ENCODE measurements at regions not wholly inside any gene's neighbourhood (a gene's known extent, or its start where the extent isn't known, plus 50 kb on each side); places are given as distances from the start of the nearest gene placed in this dataset.

DNA sequence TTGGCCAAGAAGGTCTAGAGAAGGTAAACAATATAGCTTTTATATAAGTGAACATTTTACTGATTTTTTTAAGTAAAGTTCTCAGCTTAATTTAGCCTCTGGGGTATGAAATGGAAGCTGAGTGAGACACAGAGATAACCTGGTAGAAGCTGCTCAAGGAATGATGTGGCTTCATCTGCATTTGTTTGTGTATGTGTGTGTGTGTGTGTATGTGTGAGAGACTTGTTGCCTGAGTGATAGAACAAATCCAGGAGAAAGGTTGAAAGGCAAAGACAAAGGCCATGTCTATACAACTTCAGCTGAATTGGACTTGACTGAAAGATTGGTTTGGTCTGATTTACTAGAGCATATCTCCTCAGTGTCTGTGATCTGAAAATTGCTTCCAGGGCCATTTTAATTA lies 63.6 kb downstream of the PCDH7 start:
- DNase-seq (ENCODE audit: insufficient read length) (no peak), FAIRE-seq (no peak)
- TF ChIP-seq TAF1 (IDR thresholded peaks at IDR 0.05; ENCODE audit: borderline replicate concordance, low read depth, low read length) (no peak), POLR2A (IDR thresholded peaks at IDR 0.05; ENCODE audit: low read depth, low read length) (no peak), POLR2AphosphoS5 (IDR thresholded peaks at IDR 0.05; ENCODE audit: low read depth, low read length) (no peak)

DNA sequence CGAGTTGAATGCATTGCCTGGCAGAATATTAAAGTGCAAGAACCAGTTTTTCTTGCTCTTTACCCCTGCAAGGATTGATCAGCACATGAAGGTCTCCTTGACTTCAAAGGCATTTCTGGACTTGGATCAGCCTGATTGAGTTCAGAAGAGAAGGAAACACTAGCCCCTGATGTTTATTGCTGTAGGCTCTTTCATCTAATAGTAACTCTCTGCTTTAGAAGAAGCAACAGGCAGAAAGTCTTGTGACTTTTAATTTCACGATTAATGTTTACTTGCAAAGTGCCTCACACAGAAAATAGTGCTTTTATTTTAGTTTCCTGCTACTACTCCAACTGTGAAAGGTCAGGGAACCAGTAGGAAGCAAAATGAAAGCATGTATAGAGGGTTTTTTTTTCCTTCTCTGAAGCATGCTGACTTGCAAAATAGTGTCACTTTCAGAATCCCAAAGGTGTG lies 69.1 kb downstream of the PCDH7 start:
- TF ChIP-seq POLR2AphosphoS5 (IDR thresholded peaks at IDR 0.05; ENCODE audit: low read depth, low read length), result no peak
- TF ChIP-seq POLR2A (IDR thresholded peaks at IDR 0.05; ENCODE audit: low read depth, low read length), result no peak
- TF ChIP-seq TAF1 (IDR thresholded peaks at IDR 0.05; ENCODE audit: borderline replicate concordance, low read depth, low read length), result no peak
- DNase-seq (ENCODE audit: insufficient read length) (no peak), FAIRE-seq (no peak)

DNA sequence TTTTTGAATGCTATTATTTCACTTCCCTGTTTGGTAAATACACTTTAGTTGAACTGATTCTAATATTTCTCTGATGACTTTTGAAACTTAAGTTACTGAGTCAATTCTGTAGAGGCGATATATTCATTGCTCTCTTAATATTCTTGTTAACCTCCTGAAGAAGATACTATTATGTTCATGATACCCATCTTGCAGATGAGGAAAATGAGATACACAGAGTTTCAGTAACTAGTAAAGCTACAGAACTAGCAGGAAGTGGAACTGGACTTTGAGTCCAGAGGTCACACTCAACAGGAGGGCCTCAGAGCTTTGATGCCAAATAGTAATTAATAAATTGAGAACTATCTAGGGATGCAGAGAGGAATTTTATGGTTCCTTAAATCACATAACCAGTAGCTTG lies 70.0 kb downstream of the PCDH7 start:
- no peak for FAIRE-seq
- DNase-seq (ENCODE audit: insufficient read length), result no peak
- TF ChIP-seq TAF1 (IDR thresholded peaks at IDR 0.05; ENCODE audit: borderline replicate concordance, low read depth, low read length) (no peak), POLR2A (IDR thresholded peaks at IDR 0.05; ENCODE audit: low read depth, low read length) (no peak), POLR2AphosphoS5 (IDR thresholded peaks at IDR 0.05; ENCODE audit: low read depth, low read length) (no peak)

DNA sequence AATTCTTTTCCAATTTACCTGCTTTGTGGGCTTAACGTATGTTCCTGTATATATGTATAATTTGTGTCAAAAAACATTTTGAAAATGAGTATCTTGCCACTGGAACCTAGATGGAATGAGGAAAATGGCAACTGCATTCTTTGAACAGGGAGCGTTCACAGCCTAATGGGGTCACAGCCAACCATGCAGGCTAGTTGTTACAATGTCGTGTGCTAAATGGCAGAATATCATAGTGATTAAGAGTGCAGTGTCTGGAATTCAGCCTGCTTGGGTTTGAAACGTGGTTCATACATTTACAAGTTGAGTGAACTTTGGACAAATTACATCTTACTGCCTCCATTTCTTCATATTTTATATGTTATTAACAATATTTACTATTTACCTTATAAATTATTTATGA lies 70.8 kb downstream of the PCDH7 start:
- TF ChIP-seq POLR2A (IDR thresholded peaks at IDR 0.05; ENCODE audit: low read depth, low read length) (no peak), POLR2AphosphoS5 (IDR thresholded peaks at IDR 0.05; ENCODE audit: low read depth, low read length) (no peak), TAF1 (IDR thresholded peaks at IDR 0.05; ENCODE audit: borderline replicate concordance, low read depth, low read length) (no peak)
- no peak for DNase-seq (ENCODE audit: insufficient read length)
- FAIRE-seq, result no peak

DNA sequence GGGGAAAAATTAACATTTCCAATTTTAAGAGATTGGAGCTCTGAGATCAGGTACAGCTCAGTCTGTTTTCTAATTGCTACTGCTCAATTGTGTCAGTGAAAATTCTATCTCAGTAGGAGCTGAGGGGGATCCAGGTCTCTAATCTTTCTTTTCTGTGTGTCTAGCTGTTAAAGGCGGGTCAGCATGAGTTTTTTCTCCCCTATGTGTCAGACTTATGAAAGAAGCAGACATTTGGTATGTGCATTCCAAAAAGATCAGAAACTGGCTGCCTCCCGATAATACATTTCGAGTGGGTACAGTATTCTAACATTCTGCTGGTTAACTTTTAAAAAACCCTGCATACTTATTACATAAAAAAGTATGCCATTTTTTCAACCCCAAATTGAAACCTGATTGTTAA lies 72.4 kb downstream of the PCDH7 start:
- no peak for DNase-seq (ENCODE audit: insufficient read length)
- TF ChIP-seq POLR2A (IDR thresholded peaks at IDR 0.05; ENCODE audit: low read depth, low read length) (no peak), POLR2AphosphoS5 (IDR thresholded peaks at IDR 0.05; ENCODE audit: low read depth, low read length) (no peak), TAF1 (IDR thresholded peaks at IDR 0.05; ENCODE audit: borderline replicate concordance, low read depth, low read length) (no peak)
- no peak for FAIRE-seq

DNA sequence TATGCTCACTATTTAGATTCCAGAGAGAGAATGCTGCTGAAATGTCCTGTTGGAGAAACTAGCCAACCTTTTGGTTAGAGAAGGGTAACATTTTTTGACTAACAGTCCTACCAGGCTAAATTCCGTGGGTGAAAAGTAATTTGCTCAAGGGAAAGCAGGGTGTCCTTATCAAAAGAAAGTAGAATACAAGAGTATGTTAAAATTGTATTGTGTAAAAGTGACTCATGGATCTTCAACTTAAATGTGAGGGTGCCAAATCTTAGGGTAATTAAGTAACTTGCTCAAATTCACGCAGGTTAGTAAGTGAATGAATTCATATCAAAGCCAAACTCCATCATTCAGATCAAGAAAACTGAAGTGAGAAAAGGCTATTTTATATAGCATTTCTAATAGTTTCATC lies 81.7 kb downstream of the PCDH7 start:
- TF ChIP-seq POLR2A (IDR thresholded peaks at IDR 0.05; ENCODE audit: low read depth, low read length) (no peak), TAF1 (IDR thresholded peaks at IDR 0.05; ENCODE audit: borderline replicate concordance, low read depth, low read length) (no peak), POLR2AphosphoS5 (IDR thresholded peaks at IDR 0.05; ENCODE audit: low read depth, low read length) (no peak)
- FAIRE-seq, result no peak
- no peak for DNase-seq (ENCODE audit: insufficient read length)

DNA sequence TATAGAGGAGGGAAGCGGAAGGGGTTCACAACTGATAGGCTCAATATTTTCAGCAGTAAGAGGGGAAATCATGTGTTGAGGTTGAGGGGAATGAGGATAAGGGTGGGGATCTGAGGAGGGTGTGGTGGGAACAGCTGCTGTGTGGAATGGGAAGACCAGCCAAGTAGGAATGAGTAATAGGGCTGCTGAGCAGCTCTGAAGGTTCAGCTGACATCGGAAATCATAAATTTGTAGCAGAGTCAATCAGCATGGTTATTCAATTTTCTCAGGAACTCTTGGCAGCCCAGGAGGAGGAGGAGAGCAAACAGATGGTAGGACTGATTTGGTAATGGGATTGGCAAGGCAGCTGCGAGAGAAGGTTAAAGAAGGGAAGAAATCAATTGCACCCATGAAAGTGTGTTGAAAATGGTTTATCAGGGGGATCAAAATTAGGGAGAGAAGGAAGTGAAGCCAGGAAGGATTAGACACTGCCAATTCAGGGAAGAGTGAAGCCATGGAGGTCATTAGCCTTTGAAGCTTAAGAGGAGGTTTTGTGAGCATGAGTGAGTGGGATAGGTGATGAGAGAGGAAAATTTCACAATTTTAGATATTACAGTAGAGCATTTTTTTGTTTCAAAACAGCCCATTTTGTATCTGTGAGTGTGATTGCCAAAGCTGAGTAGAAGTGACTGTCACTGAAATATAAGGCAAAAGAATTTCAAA lies 82.6 kb downstream of the PCDH7 start:
- DNase-seq (ENCODE audit: insufficient read length), result no peak
- TF ChIP-seq POLR2AphosphoS5 (IDR thresholded peaks at IDR 0.05; ENCODE audit: low read depth, low read length), result no peak
- no peak for TF ChIP-seq POLR2A (IDR thresholded peaks at IDR 0.05; ENCODE audit: low read depth, low read length)
- no peak for TF ChIP-seq TAF1 (IDR thresholded peaks at IDR 0.05; ENCODE audit: borderline replicate concordance, low read depth, low read length)
- no peak for FAIRE-seq

DNA sequence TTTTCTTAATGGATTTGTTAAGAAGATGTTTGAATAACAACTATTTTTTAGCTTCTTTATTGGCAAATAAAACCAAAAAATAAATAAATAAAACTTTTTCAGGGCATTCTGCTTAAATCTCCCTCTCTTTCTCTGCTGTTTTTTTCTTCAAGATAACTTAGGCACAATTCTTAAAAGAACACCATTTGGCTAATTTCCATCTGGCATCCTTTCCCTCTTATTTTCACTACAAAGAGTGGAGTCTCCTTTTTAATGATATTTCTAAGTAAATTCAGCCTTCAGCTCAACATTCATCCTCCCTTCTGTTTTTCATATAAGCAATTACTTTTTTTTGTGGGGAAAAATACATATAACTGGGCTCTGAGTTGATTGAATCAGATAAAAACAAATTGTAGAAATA lies 88.1 kb downstream of the PCDH7 start:
- FAIRE-seq (no peak), DNase-seq (ENCODE audit: insufficient read length) (no peak)
- no peak for TF ChIP-seq POLR2AphosphoS5 (IDR thresholded peaks at IDR 0.05; ENCODE audit: low read depth, low read length)
- TF ChIP-seq POLR2A (IDR thresholded peaks at IDR 0.05; ENCODE audit: low read depth, low read length), result no peak
- no peak for TF ChIP-seq TAF1 (IDR thresholded peaks at IDR 0.05; ENCODE audit: borderline replicate concordance, low read depth, low read length)

DNA sequence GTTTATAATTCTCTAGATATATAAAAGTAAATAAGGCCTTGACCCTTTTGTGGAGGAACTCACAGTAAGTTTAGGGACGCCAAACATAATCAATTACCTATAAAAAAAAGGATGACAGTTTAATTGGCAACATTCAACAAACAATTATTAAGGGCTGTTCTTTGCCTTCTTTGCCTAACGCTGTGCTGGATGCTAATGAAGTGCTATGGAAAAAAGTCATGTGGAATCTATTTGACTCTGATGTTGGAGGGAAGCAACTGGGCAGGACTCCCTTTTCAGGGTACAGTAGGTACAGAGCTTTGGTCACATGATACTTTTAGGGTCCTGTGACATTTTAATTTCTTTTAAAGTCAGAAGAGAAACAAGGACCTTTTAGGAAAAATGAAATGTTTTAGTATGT lies 91.1 kb downstream of the PCDH7 start:
- FAIRE-seq, result no peak
- TF ChIP-seq TAF1 (IDR thresholded peaks at IDR 0.05; ENCODE audit: borderline replicate concordance, low read depth, low read length) (no peak), POLR2A (IDR thresholded peaks at IDR 0.05; ENCODE audit: low read depth, low read length) (no peak), POLR2AphosphoS5 (IDR thresholded peaks at IDR 0.05; ENCODE audit: low read depth, low read length) (no peak)
- no peak for DNase-seq (ENCODE audit: insufficient read length)

DNA sequence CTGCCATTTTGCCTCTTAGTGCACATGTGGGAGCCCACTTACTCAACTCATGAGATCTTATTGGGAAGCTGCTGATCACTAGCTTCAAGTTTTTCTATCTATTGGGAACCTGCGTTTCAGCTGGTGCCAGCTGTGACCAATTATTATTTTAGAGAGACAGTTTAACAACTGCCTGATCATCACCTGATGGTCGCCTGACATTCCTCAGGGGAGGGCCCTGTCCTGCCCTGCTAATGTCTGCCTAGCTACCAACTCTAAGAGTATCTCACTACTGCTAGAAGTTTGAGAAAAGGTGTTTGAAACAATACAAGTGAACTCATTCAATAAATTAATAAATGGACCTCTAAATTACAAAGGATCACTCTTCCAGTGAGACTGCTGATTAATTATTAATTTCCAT lies 95.5 kb downstream of the PCDH7 start:
- no peak for DNase-seq (ENCODE audit: insufficient read length)
- FAIRE-seq, result no peak
- TF ChIP-seq TAF1 (IDR thresholded peaks at IDR 0.05; ENCODE audit: borderline replicate concordance, low read depth, low read length) (no peak), POLR2AphosphoS5 (IDR thresholded peaks at IDR 0.05; ENCODE audit: low read depth, low read length) (no peak), POLR2A (IDR thresholded peaks at IDR 0.05; ENCODE audit: low read depth, low read length) (no peak)

DNA sequence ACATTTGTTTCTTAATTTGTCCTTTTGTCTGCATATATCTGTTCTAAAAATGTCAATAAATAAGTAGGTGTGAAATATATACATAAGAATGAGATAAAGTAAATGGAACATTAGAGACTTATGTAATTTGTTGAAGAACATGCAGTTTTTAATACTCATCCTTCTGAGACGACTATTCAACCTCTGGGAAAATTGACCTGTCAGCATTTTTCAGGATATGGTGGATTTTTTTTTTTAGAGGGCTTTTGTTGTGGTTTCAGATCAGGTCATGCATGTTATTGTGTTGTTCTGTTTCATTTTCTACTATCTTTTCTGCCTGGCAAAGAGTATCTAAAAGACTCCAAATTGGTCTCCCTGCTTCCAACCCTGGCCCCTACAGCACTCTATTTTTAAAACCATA lies 97.3 kb downstream of the PCDH7 start:
- TF ChIP-seq POLR2A (IDR thresholded peaks at IDR 0.05; ENCODE audit: low read depth, low read length) (no peak), POLR2AphosphoS5 (IDR thresholded peaks at IDR 0.05; ENCODE audit: low read depth, low read length) (no peak), TAF1 (IDR thresholded peaks at IDR 0.05; ENCODE audit: borderline replicate concordance, low read depth, low read length) (no peak)
- DNase-seq (ENCODE audit: insufficient read length), result no peak

DNA sequence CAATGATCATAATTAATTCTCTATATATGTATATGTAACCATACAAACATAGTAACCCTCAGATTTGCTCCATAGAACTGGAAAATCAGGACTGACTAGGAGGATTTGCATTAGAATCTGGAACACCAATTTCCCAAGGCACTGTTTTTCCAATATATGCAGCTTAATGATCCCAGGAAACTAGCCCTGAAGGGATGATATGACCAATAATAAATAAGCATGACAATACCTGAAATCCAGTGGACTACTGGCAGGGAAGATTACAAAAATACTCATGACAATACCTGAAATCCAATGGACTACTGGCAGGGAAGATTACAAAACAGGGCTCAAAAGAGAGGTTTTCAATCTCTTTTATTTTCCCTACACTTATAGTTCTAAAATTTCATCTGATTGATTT lies 98.4 kb downstream of the PCDH7 start:
- DNase-seq (ENCODE audit: insufficient read length) (no peak), FAIRE-seq (no peak)
- TF ChIP-seq POLR2A (IDR thresholded peaks at IDR 0.05; ENCODE audit: low read depth, low read length) (no peak), POLR2AphosphoS5 (IDR thresholded peaks at IDR 0.05; ENCODE audit: low read depth, low read length) (no peak), TAF1 (IDR thresholded peaks at IDR 0.05; ENCODE audit: borderline replicate concordance, low read depth, low read length) (no peak)

More for the DNA sequence above, 97.3 kb downstream of the PCDH7 start:
- FAIRE-seq, result no peak
